Tibial artery (tissue), 4 donors: ENCODE measurements at regions not wholly inside any gene's neighbourhood (a gene's known extent, or its start where the extent isn't known, plus 50 kb on each side); places are given as distances from the start of the nearest gene placed in this dataset.

Experiments used
- DNase-seq, 2 donors: peaks; one replicate each; pipeline ENCODE4 v3.0.0-alpha.2; 2019
- H3K27ac ChIP-seq, 2 donors: fragments of 200-600 bp; sonication (generic) in 1 of 2; 1 replicate in 1 of 2; 2 replicates in 1 of 2; pipeline ENCODE4 v1.5.1; 2018 to 2019; ENCODE audit warnings: mild to moderate bottlenecking in 1 of 2
- H3K27me3 ChIP-seq, 2 donors: fragments of 200-600 bp; sonication (generic) in 1 of 2; one replicate each; pipeline versions ENCODE4 v1.5.1 to v1.6.0; 2016 to 2019
- H3K36me3 ChIP-seq, 3 donors: fragments of 200-600 bp; sonication (generic) in 2 of 3; one replicate each; pipeline ENCODE4 v1.5.1; 2016 to 2019; ENCODE audit warnings: mild to moderate bottlenecking in 2 of 3
- H3K4me1 ChIP-seq, 4 donors: fragments of 200-600 bp; sonication (generic) in 2 of 4; 1 replicate in 3 of 4; 2 replicates in 1 of 4; pipeline ENCODE4 v1.5.1; 2016 to 2019
- H3K4me3 ChIP-seq, 2 donors: fragments of 200-600 bp; sonication (generic) in 1 of 2; 1 replicate in 1 of 2; 2 replicates in 1 of 2; pipeline ENCODE4 v1.5.1; 2018 to 2019; ENCODE audit warnings: mild to moderate bottlenecking in 2 of 2
- H3K9me3 ChIP-seq, 3 donors: fragments of 200-600 bp; sonication (generic) in 1 of 3; one replicate each; pipeline ENCODE4 v1.5.1; 2016 to 2019
- CTCF ChIP-seq, 2 experiments: fragments of 200-600 bp in 1 of 2; fragments of 450-650 bp in 1 of 2; IDR thresholded peaks; one replicate each; pipeline ENCODE4 v1.5.1; 2017 to 2019; ENCODE audit warnings: antibody characterized with exemption in 2 of 2, mild to moderate bottlenecking in 1 of 2, moderate library complexity in 1 of 2
- intact Hi-C: fragments of 100-400 bp; cut with DNase I; formaldehyde crosslinking; loops from one replicate; pipeline ENCODE4 v1.15.0; 2023; ENCODE audit warnings: low total_unique reads

GRCh38 chr7:47085491-47086275 lies 496.2 kb downstream of the TNS3 start:
- Histone ChIP-seq H3K4me1 (peaks cover 0 to 10% (median 5%) of the 10 kb centered on the region in 4 donors), H3K27me3 (no peaks in the 10 kb centered on the region), H3K9me3 (no peaks in the 10 kb centered on the region), H3K36me3 (no peaks in the 10 kb centered on the region), H3K4me3 (no peak overlapping the region), H3K27ac (no peak overlapping the region)
- no peak for DNase-seq
- no peak for TF ChIP-seq CTCF (IDR thresholded peaks at IDR 0.05)
- intact Hi-C loops, result loop anchor here (2.0 to 10.0 kb wide), 3 partner anchors 169 to 1163 kb away; no protein-coding TSS in a partner anchor

GRCh38 chr7:47083476-47084250 lies 498.2 kb downstream of the TNS3 start:
- intact Hi-C loops, result loop anchor here (10.0 kb wide), 1 partner anchor 171 kb away; no protein-coding TSS in a partner anchor

GRCh38 chr7:47080816-47081215 lies 501.1 kb downstream of the TNS3 start:
- H3K36me3 ChIP-seq, result no peaks in the 10 kb centered on the region
- H3K4me1 ChIP-seq, result no peaks in the 10 kb centered on the region
- no peak for TF ChIP-seq CTCF (IDR thresholded peaks at IDR 0.05)
- H3K27me3 ChIP-seq, result no peaks in the 10 kb centered on the region
- H3K27ac ChIP-seq, result no peak overlapping the region
- no peak overlapping the region for H3K4me3 ChIP-seq
- DNase-seq, result no peak
- no peaks in the 10 kb centered on the region for H3K9me3 ChIP-seq
- intact Hi-C loops, result loop anchor here (10.0 kb wide), 1 partner anchor 174 kb away; no protein-coding TSS in a partner anchor

More at GRCh38 chr7:47083476-47084250, 498.2 kb downstream of the TNS3 start:
- H3K4me3 ChIP-seq, result no peak overlapping the region
- H3K9me3 ChIP-seq, result no peaks in the 10 kb centered on the region
- DNase-seq, result no peak
- H3K27ac ChIP-seq, result no peak overlapping the region
- H3K36me3 ChIP-seq, result no peaks in the 10 kb centered on the region
- no peaks in the 10 kb centered on the region for H3K27me3 ChIP-seq
- H3K4me1 ChIP-seq, result peaks cover 0 to 9% (median 4%) of the 10 kb centered on the region in 4 donors
- no peak for TF ChIP-seq CTCF (IDR thresholded peaks at IDR 0.05)

- Histone ChIP-seq H3K27ac (no peak overlapping the region), H3K4me3 (no peak overlapping the region), H3K4me1 (no peaks in the 10 kb centered on the region), H3K9me3 (no peaks in the 10 kb centered on the region), H3K27me3 (no peaks in the 10 kb centered on the region), H3K36me3 (no peaks in the 10 kb centered on the region)
- no peak for TF ChIP-seq CTCF (IDR thresholded peaks at IDR 0.05)
- DNase-seq, result no peak
- intact Hi-C loops, result no loop called here
Observed at GRCh38 chr7:47078241-47078640, 503.7 kb downstream of the TNS3 start.

- no peak overlapping the region for H3K4me3 ChIP-seq
- intact Hi-C loops, result no loop called here
- no peak for DNase-seq
- no peaks in the 10 kb centered on the region for H3K9me3 ChIP-seq
- no peak for TF ChIP-seq CTCF (IDR thresholded peaks at IDR 0.05)
- no peaks in the 10 kb centered on the region for H3K27me3 ChIP-seq
- H3K36me3 ChIP-seq, result no peaks in the 10 kb centered on the region
- H3K27ac ChIP-seq, result no peak overlapping the region
- H3K4me1 ChIP-seq, result no peaks in the 10 kb centered on the region
Observed at GRCh38 chr7:47074702-47075153, 507.2 kb downstream of the TNS3 start.
